ENCODE measurements at regions not wholly inside any gene's neighbourhood (a gene's known extent, or its start where the extent isn't known, plus 50 kb on each side); places are given as distances from the start of the nearest gene placed in this dataset.

DNA sequence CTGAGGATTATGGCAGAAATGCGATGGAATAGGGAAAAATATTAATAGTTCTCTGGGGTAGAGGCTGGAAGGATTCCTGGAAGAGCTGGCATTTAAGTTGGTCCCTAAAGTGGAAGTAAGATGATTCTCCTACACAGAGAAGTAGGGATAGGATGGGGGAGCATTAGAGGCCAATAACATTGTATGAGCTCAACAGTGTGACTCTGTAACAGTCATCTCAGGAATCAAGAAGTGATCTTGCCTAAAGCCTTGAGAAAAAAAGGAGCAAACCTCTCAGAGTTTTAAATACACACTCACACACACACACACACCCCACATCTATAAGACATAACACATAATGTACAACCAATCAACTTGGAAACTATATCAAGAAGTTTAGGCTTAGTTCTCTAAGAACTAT is 117.7 kb upstream of the CDK1 start:
- H3K4me3 ChIP-seq (ENCODE audit: low read length in 2 of 2): no peak overlapping the region
- no peak overlapping the region for H3K27ac ChIP-seq (ENCODE audit: low read depth in 1 of 2, low read length in 1 of 2)
- no peaks in the 10 kb centered on the region for H3K9me3 ChIP-seq (ENCODE audit: control insufficient read depth in 2 of 2, insufficient read depth in 1 of 2, low read length in 1 of 2)
- H3K4me1 ChIP-seq (ENCODE audit: control insufficient read depth in 2 of 2, insufficient read depth in 2 of 2, low read length in 2 of 2): no peaks in the 10 kb centered on the region
- H3K36me3 ChIP-seq (ENCODE audit: control insufficient read depth in 2 of 2, insufficient read depth in 2 of 2, low read length in 1 of 2): no peaks in the 10 kb centered on the region
- DNase-seq (ENCODE audit: low read depth in 6 of 9, low spot score in 9 of 9): no peak
- 97% methylated on average over 1 of the region's 1 CpG for WGBS
- H3K27me3 ChIP-seq (ENCODE audit: control insufficient read depth in 2 of 2, insufficient read depth in 1 of 2, low read length in 1 of 2): no peaks in the 10 kb centered on the region

- Histone ChIP-seq H3K27ac (ENCODE audit: low read depth in 1 of 2, low read length in 1 of 2) (no peak overlapping the region), H3K4me3 (ENCODE audit: low read length in 2 of 2) (no peak overlapping the region), H3K4me1 (ENCODE audit: control insufficient read depth in 2 of 2, insufficient read depth in 2 of 2, low read length in 2 of 2) (no peaks in the 10 kb centered on the region), H3K27me3 (ENCODE audit: control insufficient read depth in 2 of 2, insufficient read depth in 1 of 2, low read length in 1 of 2) (no peaks in the 10 kb centered on the region), H3K36me3 (ENCODE audit: control insufficient read depth in 2 of 2, insufficient read depth in 2 of 2, low read length in 1 of 2) (no peaks in the 10 kb centered on the region), H3K9me3 (ENCODE audit: control insufficient read depth in 2 of 2, insufficient read depth in 1 of 2, low read length in 1 of 2) (no peaks in the 10 kb centered on the region)
- 73% methylated on average over 4 of the region's 4 CpGs for WGBS
- DNase-seq (ENCODE audit: low read depth in 6 of 9, low spot score in 9 of 9): no peak
Observed at GRCh38 chr10:60654813-60655464, 123.3 kb upstream of the CDK1 start.

GRCh38 chr10:60652628-60653027 is 125.7 kb upstream of the CDK1 start:
- DNase-seq (ENCODE audit: low read depth in 6 of 9, low spot score in 9 of 9): no peak
- Histone ChIP-seq H3K4me3 (ENCODE audit: low read length in 2 of 2) (no peak overlapping the region), H3K9me3 (ENCODE audit: control insufficient read depth in 2 of 2, insufficient read depth in 1 of 2, low read length in 1 of 2) (no peaks in the 10 kb centered on the region), H3K4me1 (ENCODE audit: control insufficient read depth in 2 of 2, insufficient read depth in 2 of 2, low read length in 2 of 2) (no peaks in the 10 kb centered on the region), H3K27me3 (ENCODE audit: control insufficient read depth in 2 of 2, insufficient read depth in 1 of 2, low read length in 1 of 2) (no peaks in the 10 kb centered on the region), H3K36me3 (ENCODE audit: control insufficient read depth in 2 of 2, insufficient read depth in 2 of 2, low read length in 1 of 2) (no peaks in the 10 kb centered on the region), H3K27ac (ENCODE audit: low read depth in 1 of 2, low read length in 1 of 2) (no peak overlapping the region)
- 95% methylated on average over 6 of the region's 6 CpGs for WGBS

GRCh38 chr10:60650378-60650800 is 127.9 kb upstream of the CDK1 start:
- Histone ChIP-seq H3K27ac (ENCODE audit: low read depth in 1 of 2, low read length in 1 of 2) (no peak overlapping the region), H3K36me3 (ENCODE audit: control insufficient read depth in 2 of 2, insufficient read depth in 2 of 2, low read length in 1 of 2) (no peaks in the 10 kb centered on the region)
- DNase-seq (ENCODE audit: low read depth in 6 of 9, low spot score in 9 of 9): no peak

GRCh38 chr10:60649485-60650377 is 128.5 kb upstream of the CDK1 start:
- WGBS: 67% methylated on average over 4 of the region's 4 CpGs
- Histone ChIP-seq H3K36me3 (ENCODE audit: control insufficient read depth in 2 of 2, insufficient read depth in 2 of 2, low read length in 1 of 2) (no peaks in the 10 kb centered on the region), H3K27ac (ENCODE audit: low read depth in 1 of 2, low read length in 1 of 2) (no peak overlapping the region), H3K4me3 (ENCODE audit: low read length in 2 of 2) (no peak overlapping the region), H3K27me3 (ENCODE audit: control insufficient read depth in 2 of 2, insufficient read depth in 1 of 2, low read length in 1 of 2) (no peaks in the 10 kb centered on the region), H3K4me1 (ENCODE audit: control insufficient read depth in 2 of 2, insufficient read depth in 2 of 2, low read length in 2 of 2) (no peaks in the 10 kb centered on the region), H3K9me3 (ENCODE audit: control insufficient read depth in 2 of 2, insufficient read depth in 1 of 2, low read length in 1 of 2) (no peaks in the 10 kb centered on the region)
- peak in 1 of 9 donors; percentile 9 for DNase-seq (ENCODE audit: low read depth in 6 of 9, low spot score in 9 of 9)

More at GRCh38 chr10:60650378-60650800, 127.9 kb upstream of the CDK1 start:
- Histone ChIP-seq H3K4me1 (ENCODE audit: control insufficient read depth in 2 of 2, insufficient read depth in 2 of 2, low read length in 2 of 2) (no peaks in the 10 kb centered on the region), H3K27me3 (ENCODE audit: control insufficient read depth in 2 of 2, insufficient read depth in 1 of 2, low read length in 1 of 2) (no peaks in the 10 kb centered on the region), H3K4me3 (ENCODE audit: low read length in 2 of 2) (no peak overlapping the region), H3K9me3 (ENCODE audit: control insufficient read depth in 2 of 2, insufficient read depth in 1 of 2, low read length in 1 of 2) (no peaks in the 10 kb centered on the region)

DNA sequence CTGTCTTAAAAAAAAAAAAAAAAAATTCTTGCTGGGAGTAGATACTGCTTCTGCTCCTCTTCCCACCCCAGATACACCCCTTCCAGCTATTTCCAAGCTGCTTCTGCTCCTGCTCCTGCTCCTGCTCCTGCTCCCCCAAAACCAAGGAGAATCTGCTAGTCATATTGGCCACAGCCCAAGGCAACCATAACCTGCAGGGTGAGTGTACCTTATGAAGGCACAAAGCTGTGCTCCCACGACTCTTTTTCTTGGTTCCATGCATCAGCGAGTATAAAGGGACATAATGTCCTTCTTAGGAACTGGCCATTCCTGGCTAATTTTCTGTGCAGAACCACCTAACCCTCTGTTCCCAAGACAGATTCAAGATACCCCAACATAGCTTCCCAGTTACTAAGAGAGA is 129.5 kb upstream of the CDK1 start:
- no peak for DNase-seq (ENCODE audit: low read depth in 6 of 9, low spot score in 9 of 9)
- no peaks in the 10 kb centered on the region for H3K36me3 ChIP-seq (ENCODE audit: control insufficient read depth in 2 of 2, insufficient read depth in 2 of 2, low read length in 1 of 2)
- H3K27ac ChIP-seq (ENCODE audit: low read depth in 1 of 2, low read length in 1 of 2): no peak overlapping the region
- no peak overlapping the region for H3K4me3 ChIP-seq (ENCODE audit: low read length in 2 of 2)
- no peaks in the 10 kb centered on the region for H3K9me3 ChIP-seq (ENCODE audit: control insufficient read depth in 2 of 2, insufficient read depth in 1 of 2, low read length in 1 of 2)
- no peaks in the 10 kb centered on the region for H3K4me1 ChIP-seq (ENCODE audit: control insufficient read depth in 2 of 2, insufficient read depth in 2 of 2, low read length in 2 of 2)
- WGBS: 96% methylated on average over 2 of the region's 2 CpGs
- no peaks in the 10 kb centered on the region for H3K27me3 ChIP-seq (ENCODE audit: control insufficient read depth in 2 of 2, insufficient read depth in 1 of 2, low read length in 1 of 2)

DNA sequence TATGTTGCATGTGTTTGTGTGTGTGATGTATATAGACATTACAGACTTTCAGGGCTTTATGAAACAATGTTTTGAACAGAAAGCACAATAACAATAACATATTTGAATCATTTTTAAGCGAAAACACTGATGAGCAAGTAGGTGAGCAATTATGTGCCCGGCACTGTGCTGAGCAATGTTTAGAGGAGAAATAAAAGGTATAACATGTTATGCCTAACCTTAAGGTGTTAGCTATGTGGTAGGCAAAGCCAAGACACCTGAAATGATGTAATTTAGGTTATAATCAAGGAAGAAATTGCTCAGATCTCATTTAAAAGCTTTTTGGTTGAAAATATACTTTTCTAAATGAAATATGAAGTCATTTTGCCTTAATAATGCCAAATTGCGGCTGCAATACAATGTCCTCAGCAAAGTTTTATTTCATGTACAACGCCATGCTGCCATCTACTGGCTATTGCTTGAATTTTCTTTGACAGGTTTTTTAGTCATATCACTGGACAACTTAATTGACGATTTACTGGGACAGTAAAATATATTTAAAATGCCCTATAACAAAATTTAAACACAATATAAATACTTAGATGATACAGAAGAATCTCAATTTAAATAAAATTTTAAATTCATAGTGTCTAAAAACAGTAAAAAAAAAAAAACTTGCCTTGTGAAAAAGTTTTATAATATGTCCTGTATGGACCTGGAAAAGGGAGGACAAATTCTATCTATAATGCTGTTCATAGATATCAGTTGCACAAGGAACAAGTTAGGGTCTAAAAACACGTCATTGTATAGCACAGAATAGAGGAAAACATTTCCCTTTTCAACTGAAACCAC is 131.1 kb upstream of the CDK1 start:
- no peak overlapping the region for H3K4me3 ChIP-seq (ENCODE audit: low read length in 2 of 2)
- DNase-seq (ENCODE audit: low read depth in 6 of 9, low spot score in 9 of 9): peak; percentile 11 to 68 (median 33)
- no peaks in the 10 kb centered on the region for H3K9me3 ChIP-seq (ENCODE audit: control insufficient read depth in 2 of 2, insufficient read depth in 1 of 2, low read length in 1 of 2)
- no peak overlapping the region for H3K27ac ChIP-seq (ENCODE audit: low read depth in 1 of 2, low read length in 1 of 2)
- 33% methylated on average over 6 of the region's 6 CpGs for WGBS
- no peaks in the 10 kb centered on the region for H3K4me1 ChIP-seq (ENCODE audit: control insufficient read depth in 2 of 2, insufficient read depth in 2 of 2, low read length in 2 of 2)
- H3K36me3 ChIP-seq (ENCODE audit: control insufficient read depth in 2 of 2, insufficient read depth in 2 of 2, low read length in 1 of 2): no peaks in the 10 kb centered on the region
- H3K27me3 ChIP-seq (ENCODE audit: control insufficient read depth in 2 of 2, insufficient read depth in 1 of 2, low read length in 1 of 2): no peaks in the 10 kb centered on the region

- H3K4me3 ChIP-seq (ENCODE audit: low read length in 2 of 2): no peak overlapping the region
- no peaks in the 10 kb centered on the region for H3K9me3 ChIP-seq (ENCODE audit: control insufficient read depth in 2 of 2, insufficient read depth in 1 of 2, low read length in 1 of 2)
- no peaks in the 10 kb centered on the region for H3K27me3 ChIP-seq (ENCODE audit: control insufficient read depth in 2 of 2, insufficient read depth in 1 of 2, low read length in 1 of 2)
- H3K36me3 ChIP-seq (ENCODE audit: control insufficient read depth in 2 of 2, insufficient read depth in 2 of 2, low read length in 1 of 2): no peaks in the 10 kb centered on the region
- 96% methylated on average over 2 of the region's 2 CpGs for WGBS
- no peak overlapping the region for H3K27ac ChIP-seq (ENCODE audit: low read depth in 1 of 2, low read length in 1 of 2)
- DNase-seq (ENCODE audit: low read depth in 6 of 9, low spot score in 9 of 9): no peak
- H3K4me1 ChIP-seq (ENCODE audit: control insufficient read depth in 2 of 2, insufficient read depth in 2 of 2, low read length in 2 of 2): no peaks in the 10 kb centered on the region
Observed at GRCh38 chr10:60645980-60646379, 132.3 kb upstream of the CDK1 start.

Data from thymus (tissue), 11 donors.